COLO668 (cell line): ENCODE measurements at regions not wholly inside any gene's neighbourhood (a gene's known extent, or its start where the extent isn't known, plus 50 kb on each side); places are given as distances from the start of the nearest gene placed in this dataset.

Experiments
- DNase-seq: peaks from one replicate; lab custom pipeline; 2025; ENCODE audit not compliant: unreplicated experiment; lab: John Stamatoyannopoulos, UW

DNA sequence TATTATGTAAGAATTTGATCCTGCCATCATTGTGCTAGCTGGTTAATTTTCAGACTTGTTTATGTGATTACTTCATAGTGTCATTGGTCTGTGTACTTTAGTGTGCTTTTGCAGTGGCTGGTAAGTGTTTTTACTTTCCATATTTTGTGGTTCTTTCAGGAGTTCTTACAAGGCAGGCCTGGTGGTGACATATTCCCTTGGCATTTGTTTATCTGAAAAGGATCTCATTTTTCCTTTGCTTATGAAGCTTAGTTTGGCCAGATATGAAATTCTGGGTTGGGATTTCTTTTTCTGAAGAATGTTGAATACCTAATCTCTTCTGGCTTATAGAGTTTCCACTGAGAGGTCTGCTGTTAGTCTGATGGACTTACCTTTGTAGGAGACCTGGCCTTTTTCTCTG lies 72.8 kb upstream of the MC4R start:
- no peak for DNase-seq

GRCh38 chr18:60446821-60447220 lies 74.2 kb upstream of the MC4R start:
- DNase-seq, result no peak

GRCh38 chr18:60448487-60449267 lies 76.1 kb upstream of the MC4R start:
- DNase-seq, result no peak

- no peak for DNase-seq
These were observed 79.8 kb upstream of the MC4R start for GRCh38 chr18:60452421-60452820.

DNA sequence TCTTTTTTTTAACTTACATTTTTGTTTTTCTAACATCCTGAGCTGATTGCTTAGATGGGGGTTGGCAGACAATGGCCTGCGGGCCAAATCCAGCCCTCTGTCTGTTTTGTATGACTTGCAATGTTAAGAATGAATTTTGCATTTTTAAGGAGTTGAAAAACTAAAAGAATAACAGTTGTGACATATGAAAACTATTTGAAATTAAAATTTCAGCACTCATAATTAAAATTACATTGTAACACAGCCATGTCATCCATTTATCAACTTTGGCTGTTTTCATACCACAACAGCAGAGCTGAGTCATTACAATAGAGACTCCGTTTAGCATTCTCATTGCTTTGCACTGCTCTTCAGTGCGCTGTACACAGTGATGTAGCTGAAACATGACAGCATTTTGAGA lies 94.1 kb upstream of the MC4R start:
- no peak for DNase-seq

DNA sequence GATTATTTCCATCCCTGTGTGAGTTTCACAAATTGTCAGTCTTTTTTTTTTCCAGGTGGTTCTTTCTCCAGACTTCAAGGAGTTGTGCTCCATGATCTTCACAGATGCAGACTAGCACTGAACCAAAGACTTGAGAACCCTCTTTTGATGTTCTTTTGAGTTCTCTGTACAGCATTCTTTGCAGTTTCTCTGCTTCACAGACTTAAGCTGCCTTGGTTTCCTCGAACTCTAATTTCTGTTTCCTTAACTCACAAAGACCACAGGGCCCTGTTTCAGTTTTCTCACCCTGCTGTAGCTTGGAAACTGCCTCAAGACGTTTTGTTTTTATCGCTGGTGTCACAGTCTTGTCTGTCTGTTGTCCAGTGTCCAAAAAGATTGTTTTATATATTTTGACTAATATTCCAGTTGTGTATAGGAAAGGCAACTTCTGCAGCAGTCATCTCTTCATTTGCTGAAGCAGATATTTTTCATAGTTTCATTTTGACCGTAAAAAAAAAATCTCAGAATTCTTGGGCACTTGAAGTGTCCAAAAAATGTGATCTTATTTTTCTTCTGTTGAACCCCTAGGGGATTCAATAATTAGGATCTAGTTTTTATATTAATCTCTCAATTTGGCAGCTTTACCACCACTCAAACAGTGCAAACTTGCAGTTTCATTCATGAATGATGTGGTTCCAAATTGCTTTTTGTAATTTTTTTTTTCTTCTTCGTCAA lies 97.0 kb upstream of the MC4R start:
- no peak for DNase-seq

GRCh38 chr18:60471652-60472051 lies 99.1 kb upstream of the MC4R start:
- no peak for DNase-seq

- DNase-seq, result no peak
These were observed 112.6 kb upstream of the MC4R start for GRCh38 chr18:60485201-60485600.

DNA sequence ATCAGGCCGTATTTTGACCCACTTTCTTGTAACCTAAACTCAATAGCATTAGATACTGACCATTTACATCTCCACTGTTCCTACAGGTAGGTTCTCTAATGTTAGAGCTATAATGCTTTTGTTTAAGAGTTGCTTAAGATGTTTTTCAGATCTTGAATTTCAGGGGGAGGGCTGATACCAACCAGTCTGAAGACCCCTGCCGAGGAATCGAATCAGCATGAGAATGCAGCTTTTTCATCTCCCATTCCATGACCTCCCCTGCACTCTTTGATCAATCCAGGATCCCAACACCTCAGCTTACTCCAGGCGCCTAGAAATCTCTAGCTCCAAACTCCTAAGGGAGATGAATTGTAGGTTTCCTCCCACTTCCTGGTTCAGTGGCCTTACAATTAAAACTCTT lies 120.5 kb upstream of the MC4R start:
- no peak for DNase-seq

DNA sequence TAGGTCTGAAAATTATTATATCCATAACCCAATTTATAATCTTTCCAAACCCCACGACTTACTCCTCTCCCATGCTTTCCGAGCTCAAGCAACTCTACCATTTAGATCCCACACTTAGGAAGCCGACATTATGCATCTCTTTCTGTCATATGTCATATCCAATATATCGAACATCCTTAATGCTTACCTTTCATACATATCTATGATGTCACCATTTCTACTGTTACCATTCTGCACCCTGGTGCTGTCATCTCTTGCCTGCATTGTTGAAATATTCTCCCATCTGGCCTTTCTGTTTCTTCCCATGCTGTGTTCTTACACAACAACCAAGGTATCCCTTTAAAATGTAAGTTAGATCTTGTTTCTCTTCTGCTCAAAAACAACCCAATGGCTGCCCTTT lies 127.1 kb upstream of the MC4R start:
- no peak for DNase-seq

DNA sequence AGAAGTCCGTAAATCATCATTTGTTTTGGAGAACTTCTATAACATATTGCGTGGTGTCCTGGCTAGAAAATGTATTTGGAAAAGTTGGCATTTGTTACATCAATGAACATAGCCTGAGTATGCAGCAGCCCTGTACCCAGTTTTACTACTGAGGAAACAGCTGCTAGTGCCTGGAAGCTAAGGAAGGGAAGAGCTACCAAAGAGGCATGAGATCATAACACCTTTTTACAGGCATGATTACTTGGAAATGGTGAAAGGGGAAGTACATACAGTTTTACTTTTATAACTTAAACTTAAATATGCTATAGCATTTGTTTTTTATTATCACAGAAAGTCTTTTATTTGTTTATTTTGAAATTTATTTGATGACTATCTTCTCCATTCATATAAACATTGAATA lies 128.4 kb upstream of the MC4R start:
- no peak for DNase-seq

GRCh38 chr18:60502591-60502990 lies 130.0 kb upstream of the MC4R start:
- no peak for DNase-seq

- DNase-seq, result no peak
These were observed 130.6 kb upstream of the MC4R start for GRCh38 chr18:60503199-60503598.

DNA sequence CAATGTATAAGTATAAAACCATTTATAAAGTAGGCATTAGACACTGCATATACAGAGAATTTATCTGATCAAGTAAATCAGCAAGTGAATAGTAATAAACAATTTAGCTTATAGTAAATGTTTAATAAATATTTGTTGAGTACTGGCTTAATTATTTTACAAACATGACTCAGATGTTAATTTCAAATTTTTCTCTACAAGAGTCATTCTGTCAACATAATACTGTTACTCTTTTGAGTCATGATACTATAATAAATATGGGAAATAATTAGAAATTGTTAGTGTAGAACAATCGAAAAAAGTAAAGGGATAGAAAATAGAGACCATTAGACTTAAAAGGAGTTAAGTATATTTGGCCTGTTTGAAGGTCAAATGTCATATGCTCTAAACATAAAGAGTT lies 133.6 kb upstream of the MC4R start:
- DNase-seq, result no peak

DNA sequence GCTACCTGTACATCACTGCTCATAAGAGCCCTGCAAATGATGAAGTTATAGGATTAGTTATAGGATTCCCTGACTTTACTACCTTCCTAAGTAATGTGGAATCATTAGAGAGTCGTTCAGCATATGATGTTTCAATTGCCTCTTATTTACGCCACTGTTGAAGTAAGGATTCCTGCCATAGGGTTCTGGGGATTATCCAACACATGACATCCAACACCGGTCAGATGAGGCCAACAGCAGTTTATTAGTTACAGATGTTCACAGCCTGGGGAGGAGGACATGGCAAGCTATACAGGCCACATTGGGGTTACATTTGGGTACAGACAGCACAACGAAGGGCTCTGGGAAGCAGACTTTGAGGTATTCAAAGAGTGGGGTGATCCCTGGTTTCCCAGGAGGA lies 134.1 kb upstream of the MC4R start:
- DNase-seq, result no peak

DNA sequence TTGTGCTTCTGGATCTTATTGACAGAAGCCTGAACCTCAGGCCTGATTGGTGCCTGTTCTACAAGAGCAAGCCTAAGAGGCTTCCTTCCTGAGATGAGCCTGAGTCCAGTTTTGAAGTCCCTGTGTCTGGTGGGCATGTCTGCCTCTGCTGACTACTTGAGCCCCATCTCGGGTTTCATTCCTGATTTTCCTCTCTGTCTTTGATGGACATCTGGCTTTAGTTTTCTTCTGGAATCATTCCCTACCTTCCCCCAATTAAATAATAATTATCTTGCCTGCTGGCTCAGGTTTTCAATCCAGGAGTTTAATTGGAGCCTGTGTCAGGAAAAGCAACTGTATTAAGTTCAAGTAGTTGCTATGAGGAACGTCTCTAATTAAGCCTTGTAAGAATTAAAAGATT lies 135.5 kb upstream of the MC4R start:
- DNase-seq, result no peak

DNA sequence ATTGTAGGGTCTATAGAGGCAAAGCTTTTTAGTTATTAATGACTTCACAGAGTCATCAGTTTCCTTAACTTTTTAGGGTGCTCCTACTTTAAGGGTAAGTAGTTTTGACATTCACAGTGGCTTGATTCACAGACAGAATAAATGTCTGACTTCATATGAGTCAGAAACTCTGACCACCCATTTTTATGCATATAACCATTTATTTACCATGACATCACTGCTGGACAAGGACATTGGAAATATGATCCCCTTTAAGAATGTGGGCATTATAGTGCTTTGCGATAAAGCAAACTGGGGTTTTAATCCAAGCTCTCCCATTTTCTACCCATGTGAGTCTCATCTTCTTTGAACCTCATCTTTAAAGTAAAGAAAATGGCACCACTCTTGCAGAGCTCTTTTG lies 162.0 kb upstream of the MC4R start:
- DNase-seq, result no peak

DNA sequence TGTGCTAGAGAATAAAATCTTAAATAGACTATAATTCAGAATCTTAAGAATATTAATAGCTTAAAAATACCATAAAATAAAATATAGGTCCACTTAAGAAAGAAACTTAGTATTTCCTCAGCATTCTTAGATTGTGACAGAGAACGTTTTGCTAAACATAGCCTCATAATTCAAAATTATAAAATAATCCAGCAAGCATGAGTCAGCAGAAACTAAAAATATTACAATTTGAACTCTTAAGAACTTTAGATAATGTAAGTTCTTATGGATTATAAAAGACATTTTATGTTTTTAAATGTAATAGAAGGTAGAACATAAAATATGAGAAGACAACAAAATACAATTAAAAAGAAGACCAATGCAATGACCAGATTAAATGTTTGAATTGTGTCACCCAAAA lies 164.5 kb upstream of the MC4R start:
- no peak for DNase-seq

DNA sequence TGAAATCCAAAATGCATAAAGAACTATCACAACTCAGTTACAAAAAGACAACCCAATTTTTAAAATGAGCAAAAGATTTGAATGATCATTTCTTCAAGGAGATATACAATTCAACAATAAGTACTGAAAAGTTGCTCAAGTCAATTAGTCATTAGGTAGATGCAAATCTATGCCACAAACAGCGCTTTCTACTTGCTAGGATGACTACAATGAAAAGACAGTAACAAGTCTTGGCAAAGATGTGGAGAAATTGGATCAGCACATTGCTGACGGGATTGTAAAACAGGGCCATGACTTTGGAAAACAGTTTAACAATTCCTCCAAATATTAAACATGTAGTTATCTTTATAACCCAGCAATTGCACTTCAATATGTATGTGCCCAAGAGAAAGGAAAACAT lies 166.3 kb upstream of the MC4R start:
- DNase-seq, result no peak

DNA sequence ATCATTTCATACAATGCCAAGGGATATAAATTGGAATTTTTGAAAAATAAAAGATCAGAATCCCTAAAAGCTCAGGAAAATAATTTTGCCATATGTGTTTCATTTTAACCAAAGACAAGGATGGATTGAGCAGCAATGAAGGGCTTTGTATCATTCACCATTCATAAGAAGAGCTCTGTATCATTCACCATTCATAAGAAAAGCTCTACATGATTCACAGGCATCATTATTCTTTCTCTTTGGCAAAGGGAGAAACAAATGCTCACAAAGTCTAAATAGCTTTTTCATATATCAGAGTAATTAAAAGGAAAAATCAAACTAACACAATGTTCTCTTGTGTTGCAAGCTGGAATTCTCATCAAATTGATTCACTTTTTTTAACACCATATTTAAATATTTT lies 169.1 kb upstream of the MC4R start:
- DNase-seq, result no peak

- DNase-seq, result no peak
These were observed 171.1 kb upstream of the MC4R start for GRCh38 chr18:60543646-60544045.

DNA sequence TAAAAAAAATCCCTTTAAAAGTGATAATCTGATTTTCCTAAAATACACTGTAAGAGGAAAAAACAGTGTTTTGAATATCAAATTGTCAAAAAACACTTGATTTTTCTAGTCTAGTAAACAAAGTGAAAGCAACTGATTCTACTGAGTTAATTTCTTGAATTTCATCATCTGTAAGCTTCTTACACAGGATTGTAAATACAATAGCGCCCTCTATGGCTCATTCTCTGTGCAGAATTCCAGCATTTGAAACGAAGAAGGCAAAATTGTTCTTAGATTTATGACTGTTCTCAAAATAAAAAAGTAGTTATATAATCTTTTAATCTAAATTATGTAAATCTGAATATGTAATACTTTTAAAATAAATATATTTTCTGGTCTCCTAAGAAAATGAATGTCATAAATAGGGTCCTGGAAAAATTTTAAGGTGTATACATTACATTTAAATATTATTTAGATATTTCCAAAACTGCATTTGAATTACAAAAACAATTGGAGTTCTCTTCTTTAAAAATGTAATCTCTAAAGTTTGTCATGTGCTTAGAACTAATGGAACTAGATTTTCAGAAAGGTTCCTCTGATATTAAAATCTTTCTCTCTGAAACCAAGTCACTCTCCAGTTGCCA lies 176.9 kb upstream of the MC4R start:
- peak; percentile 14 for DNase-seq
